MCF 10A (cell line): ENCODE measurements at regions not wholly inside any gene's neighbourhood (a gene's known extent, or its start where the extent isn't known, plus 50 kb on each side); places are given as distances from the start of the nearest gene placed in this dataset.

ENCODE experiments used
- BruUV-seq: library from RNA; stranded (reverse); fragments of 400-500 nt; replicated peaks from 2 replicates; lab custom pipeline; 2021; lab: Mats Ljungman, UMichigan
- CTCF ChIA-PET: fragments of 300-600 bp; sonication (Branson Sonifier 250); formaldehyde crosslinking; extraction: SDS; loops from one replicate; lab custom pipeline; 2021; ENCODE audit warnings: antibody characterized with exemption, inconsistent platforms; lab: Yijun Ruan, JAX
- POLR2A ChIA-PET: fragments of 300-600, 350-650 bp; sonication (Branson Sonifier 250); formaldehyde crosslinking; extraction: SDS; loops from one replicate; lab custom pipeline; 2020; ENCODE audit warnings: antibody characterized with exemption, inconsistent platforms; lab: Yijun Ruan, JAX
- DNase-seq: peaks from one replicate; pipeline ENCODE4 v3.0.0-alpha.2; 2018; ENCODE audit not compliant: unreplicated experiment
- H3K27ac Mint-ChIP-seq: one replicate; pipeline ENCODE4 v1.8.0; 2022; ENCODE audit warnings: mild to moderate bottlenecking, low read depth, mixed read lengths; ENCODE audit not compliant: unreplicated experiment
- H3K27me3 Mint-ChIP-seq: one replicate; pipeline ENCODE4 v1.8.0; 2022; ENCODE audit warnings: mixed read lengths; ENCODE audit not compliant: insufficient read depth, unreplicated experiment
- H3K36me3 Mint-ChIP-seq: one replicate; pipeline ENCODE4 v1.8.0; 2022; ENCODE audit warnings: mild to moderate bottlenecking, moderate library complexity, mixed read lengths; ENCODE audit not compliant: insufficient read depth, unreplicated experiment
- H3K4me1 Mint-ChIP-seq: one replicate; pipeline ENCODE4 v1.8.0; 2022; ENCODE audit warnings: mixed read lengths; ENCODE audit not compliant: insufficient read depth, unreplicated experiment
- H3K4me3 Mint-ChIP-seq: one replicate; pipeline ENCODE4 v1.8.0; 2022; ENCODE audit warnings: mild to moderate bottlenecking, moderate library complexity, mixed read lengths; ENCODE audit not compliant: unreplicated experiment
- H3K9me3 Mint-ChIP-seq: one replicate; pipeline ENCODE4 v1.8.0; 2022; ENCODE audit warnings: mixed read lengths; ENCODE audit not compliant: unreplicated experiment
- CTCF ChIP-seq: fragments of 200-600 bp; IDR thresholded peaks from one replicate; pipeline ENCODE4 v1.8.0; 2022; ENCODE audit warnings: antibody characterized with exemption, mild to moderate bottlenecking; ENCODE audit not compliant: unreplicated experiment
- intact Hi-C: fragments of 100-400 bp; cut with micrococcal nuclease; formaldehyde crosslinking; loops from 2 replicates; pipeline ENCODE4 v1.14.1; 2022

GRCh38 chr13:47548294-47548840 is 452.7 kb downstream of the SUCLA2 start:
- H3K9me3 Mint-ChIP-seq = no peaks in the 10 kb centered on the region
- no peaks in the 10 kb centered on the region for H3K36me3 Mint-ChIP-seq
- TF ChIP-seq CTCF = no peak
- peaks cover 6% of the 10 kb centered on the region for H3K4me1 Mint-ChIP-seq
- BruUV-seq = no TSS peak
- H3K27ac Mint-ChIP-seq = no peak overlapping the region
- DNase-seq = no peak
- H3K4me3 Mint-ChIP-seq = no peak overlapping the region
- intact Hi-C loops = no loop called here
- H3K27me3 Mint-ChIP-seq = no peaks in the 10 kb centered on the region
- POLR2A ChIA-PET = no interaction called here
- CTCF ChIA-PET = interaction anchor here (1.9 kb wide), 1 partner anchor 48 kb away, joined by 5 read pairs; no protein-coding TSS in a partner anchor

GRCh38 chr13:47546391-47547225 is 454.5 kb downstream of the SUCLA2 start:
- no peaks in the 10 kb centered on the region for H3K36me3 Mint-ChIP-seq
- peaks cover 6% of the 10 kb centered on the region for H3K4me1 Mint-ChIP-seq
- DNase-seq = no peak
- no peak overlapping the region for H3K27ac Mint-ChIP-seq
- intact Hi-C loops = no loop called here
- POLR2A ChIA-PET = interaction anchor here (1.3 to 1.5 kb wide), 2 partner anchors 27 to 43 kb away, joined by 3 to 4 read pairs; no protein-coding TSS in a partner anchor
- no TSS peak for BruUV-seq
- TF ChIP-seq CTCF = no peak
- H3K9me3 Mint-ChIP-seq = no peaks in the 10 kb centered on the region
- CTCF ChIA-PET = interaction anchor here (0.6 to 2.0 kb wide), 4 partner anchors 16 to 548 kb away, joined by 3 to 4 read pairs (median 3); partner anchors contain the start of gene MED4
- no peak overlapping the region for H3K4me3 Mint-ChIP-seq
- no peaks in the 10 kb centered on the region for H3K27me3 Mint-ChIP-seq

GRCh38 chr13:47545201-47546024 is 455.7 kb downstream of the SUCLA2 start:
- Mint-ChIP-seq H3K27me3 (no peaks in the 10 kb centered on the region), H3K9me3 (no peaks in the 10 kb centered on the region), H3K36me3 (no peaks in the 10 kb centered on the region), H3K4me3 (no peak overlapping the region), H3K27ac (no peak overlapping the region), H3K4me1 (peaks cover 6% of the 10 kb centered on the region)
- intact Hi-C loops = no loop called here
- no peak for TF ChIP-seq CTCF
- POLR2A ChIA-PET = interaction anchor here (0.6 to 1.5 kb wide), 3 partner anchors 26 to 1720 kb away, joined by 3 to 4 read pairs (median 3); no protein-coding TSS in a partner anchor
- BruUV-seq = no TSS peak
- CTCF ChIA-PET = interaction anchor here (2.0 kb wide), 1 partner anchor 15 kb away, joined by 4 read pairs; no protein-coding TSS in a partner anchor
- DNase-seq = no peak
